NOMO-1 treated with dmso at 0.1 percent for 144 hours (cell line): ENCODE measurements at regions not wholly inside any gene's neighbourhood (a gene's known extent, or its start where the extent isn't known, plus 50 kb on each side); places are given as distances from the start of the nearest gene placed in this dataset.
"Not testable (repeated sequence)": the region's sequence is repeated elsewhere in the genome, so short reads cannot be mapped to it uniquely, and the experiment has no call there.

Experiments used
- DNase-seq: peaks from one replicate; lab custom pipeline; 2025; ENCODE audit not compliant: unreplicated experiment; lab: John Stamatoyannopoulos, UW

- DNase-seq = no peak
These were observed 477.2 kb downstream of the ICE1 start for GRCh38 chr5:5899716-5900115.

DNA sequence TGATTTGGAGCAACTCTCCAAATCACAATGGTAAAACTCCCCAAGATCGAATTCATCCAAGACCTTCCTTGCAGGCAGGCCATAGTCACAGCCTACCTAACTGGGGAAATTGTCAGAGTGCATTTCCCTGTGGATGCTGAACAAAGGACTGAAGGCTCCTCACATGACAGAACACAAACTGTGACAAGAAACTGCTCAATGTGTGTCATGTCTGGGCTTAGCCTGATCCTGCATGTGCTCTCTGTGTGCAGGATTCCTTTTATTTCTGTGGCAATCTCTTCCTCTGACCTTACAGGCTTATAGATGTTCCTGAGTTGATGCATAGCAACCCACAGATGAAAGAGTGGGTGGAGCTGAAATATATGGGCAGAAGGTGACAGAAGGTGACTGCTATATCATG lies 465.8 kb downstream of the ICE1 start:
- no peak for DNase-seq

GRCh38 chr5:5887833-5888232 lies 465.4 kb downstream of the ICE1 start:
- no peak for DNase-seq

- DNase-seq = no peak
These were observed 464.5 kb downstream of the ICE1 start for GRCh38 chr5:5886812-5887486.

- DNase-seq = no peak
These were observed 463.9 kb downstream of the ICE1 start for GRCh38 chr5:5886353-5886752.

DNA sequence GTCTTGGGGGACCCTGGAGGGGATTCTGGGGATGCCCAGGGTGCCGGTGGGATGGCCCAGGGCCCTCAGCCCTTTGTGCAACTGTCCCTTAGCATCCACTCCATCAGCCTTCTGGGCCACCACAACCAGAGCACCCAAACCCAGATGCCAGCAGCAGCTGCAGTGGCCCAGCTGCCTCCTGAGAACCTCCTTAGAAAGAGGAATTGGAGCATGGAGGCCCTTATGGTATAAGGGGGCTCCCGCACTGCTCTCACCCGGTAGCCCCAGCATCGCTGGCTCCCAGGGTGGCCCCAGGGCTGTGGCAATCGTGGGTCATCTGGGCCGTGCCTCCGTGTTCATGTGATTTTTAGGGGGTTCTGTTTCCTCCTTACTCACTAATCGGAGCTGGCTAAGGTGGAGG lies 463.3 kb downstream of the ICE1 start:
- no peak for DNase-seq

GRCh38 chr5:5884593-5884992 lies 462.1 kb downstream of the ICE1 start:
- no peak for DNase-seq

- DNase-seq = no peak
These were observed 461.1 kb downstream of the ICE1 start for GRCh38 chr5:5883562-5883961.

DNA sequence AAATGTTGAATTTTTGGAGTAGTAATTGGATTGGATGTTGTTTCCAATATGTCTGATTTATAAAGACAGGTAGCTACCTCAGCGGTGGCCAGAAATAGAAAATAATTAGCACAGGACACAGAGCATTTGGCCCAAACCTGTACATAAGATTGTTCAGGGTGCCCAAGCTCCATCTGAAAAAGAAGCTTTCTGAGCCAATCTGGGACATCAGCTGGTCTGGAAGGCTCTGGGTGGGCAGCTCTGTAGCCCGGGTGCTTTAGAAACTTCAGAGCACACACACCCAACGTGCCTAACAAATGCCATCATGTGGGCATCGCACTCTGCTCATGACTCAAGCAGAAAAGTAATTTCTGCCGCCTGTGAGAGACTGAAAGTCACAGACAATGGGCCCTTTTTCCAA lies 460.7 kb downstream of the ICE1 start:
- no peak for DNase-seq

GRCh38 chr5:5882706-5883105 lies 460.2 kb downstream of the ICE1 start:
- no peak for DNase-seq

DNA sequence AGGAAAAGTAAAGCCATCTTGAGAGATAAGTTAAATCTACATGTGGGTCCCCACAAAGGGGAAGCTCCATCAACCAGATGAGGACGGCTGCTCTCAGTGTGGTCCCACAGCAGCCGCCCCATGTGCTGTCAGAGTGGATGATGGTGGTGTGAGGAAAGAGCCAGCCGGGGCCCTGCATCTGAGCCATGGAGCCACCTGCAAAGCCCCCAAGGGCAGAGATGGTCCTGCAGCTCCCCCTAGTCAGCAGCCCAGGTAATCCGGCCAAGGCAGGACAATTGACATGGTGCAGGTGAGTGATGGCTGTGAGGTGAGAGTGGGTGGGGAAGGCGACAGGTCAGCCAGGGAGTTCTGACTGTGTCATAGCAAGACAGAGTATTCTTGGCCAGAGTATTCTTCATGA lies 458.8 kb downstream of the ICE1 start:
- DNase-seq = no peak

DNA sequence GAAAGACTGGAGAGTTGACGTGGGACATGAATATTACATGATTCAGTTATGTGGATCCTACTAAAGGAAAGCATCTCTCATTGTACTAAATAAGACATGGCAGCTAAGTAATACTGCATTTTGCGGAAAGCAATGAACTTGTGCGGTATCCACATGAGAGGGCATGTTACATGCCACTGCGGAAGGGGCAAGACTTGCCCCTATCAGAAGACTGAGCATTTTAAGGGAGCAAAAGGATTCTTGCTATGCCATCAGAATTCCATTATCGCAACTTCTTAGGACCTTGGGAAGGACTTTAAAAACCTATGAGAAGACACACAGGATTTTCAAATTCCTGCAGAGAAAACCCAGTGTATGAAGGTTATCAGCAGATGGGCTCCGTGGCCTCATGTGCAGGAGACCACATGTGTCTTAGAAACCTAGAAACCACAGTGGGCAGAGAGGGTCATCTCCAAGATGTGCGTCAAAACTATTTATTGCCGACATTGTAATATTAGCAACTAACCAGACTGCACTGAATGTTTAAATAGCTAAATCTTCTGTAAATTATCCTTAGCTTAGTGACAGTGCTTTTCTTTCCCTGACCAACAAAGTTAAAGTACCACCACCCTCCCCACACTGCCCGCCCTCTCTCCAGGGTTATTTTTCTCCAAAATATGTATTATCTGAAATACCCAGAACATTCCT lies 457.7 kb downstream of the ICE1 start:
- DNase-seq = no peak

GRCh38 chr5:5857396-5857795 lies 434.9 kb downstream of the ICE1 start:
- DNase-seq = no peak

DNA sequence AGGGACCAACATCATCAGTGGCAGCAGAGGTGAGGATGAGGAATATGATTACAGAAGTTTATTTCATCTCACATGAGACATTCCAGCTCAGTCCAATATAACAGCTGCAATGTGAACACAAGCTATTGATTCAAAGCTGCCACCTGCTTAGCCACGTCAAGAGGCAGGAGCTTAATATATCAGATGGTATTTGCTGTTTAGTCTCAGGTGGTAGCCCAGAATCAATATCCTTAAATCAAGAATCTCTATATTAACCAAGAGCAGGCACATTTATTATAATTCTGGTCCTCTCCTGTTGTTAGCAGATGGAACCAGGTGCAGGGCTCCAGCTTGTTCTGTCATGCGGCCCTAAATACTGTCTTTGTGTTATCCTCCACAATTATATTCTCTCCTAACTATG lies 431.6 kb downstream of the ICE1 start:
- no peak for DNase-seq

GRCh38 chr5:5838493-5838892 lies 416.0 kb downstream of the ICE1 start:
- no peak for DNase-seq

DNA sequence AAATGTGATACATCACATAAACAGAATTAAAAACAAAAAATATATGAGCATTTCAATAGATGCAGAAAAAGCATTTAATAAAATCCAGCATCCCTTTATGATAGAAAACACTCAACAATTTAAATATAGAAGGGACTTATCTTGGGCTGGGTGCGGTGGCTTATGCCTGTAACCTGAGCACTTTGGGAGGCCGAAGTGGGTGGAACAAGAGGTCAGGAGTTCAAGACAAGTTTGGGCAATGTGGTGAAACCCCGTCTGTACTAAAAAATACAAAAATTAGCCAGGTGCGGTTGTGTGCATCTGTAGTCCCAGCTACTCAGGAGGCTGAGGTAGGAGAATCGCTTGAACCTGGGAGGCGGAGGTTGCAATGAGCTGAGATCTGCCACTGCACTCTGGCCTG lies 409.1 kb downstream of the ICE1 start:
- DNase-seq = not testable (repeated sequence)

- no peak for DNase-seq
These were observed 406.1 kb downstream of the ICE1 start for GRCh38 chr5:5828619-5829018.

- DNase-seq = no peak
These were observed 404.4 kb downstream of the ICE1 start for GRCh38 chr5:5826911-5827310.

- DNase-seq = no peak
These were observed 400.3 kb downstream of the ICE1 start for GRCh38 chr5:5822729-5823257.

- no peak for DNase-seq
These were observed 394.5 kb downstream of the ICE1 start for GRCh38 chr5:5816960-5817359.

GRCh38 chr5:5813441-5813840 lies 391.0 kb downstream of the ICE1 start:
- DNase-seq = no peak

GRCh38 chr5:5810461-5810860 lies 388.0 kb downstream of the ICE1 start:
- no peak for DNase-seq

DNA sequence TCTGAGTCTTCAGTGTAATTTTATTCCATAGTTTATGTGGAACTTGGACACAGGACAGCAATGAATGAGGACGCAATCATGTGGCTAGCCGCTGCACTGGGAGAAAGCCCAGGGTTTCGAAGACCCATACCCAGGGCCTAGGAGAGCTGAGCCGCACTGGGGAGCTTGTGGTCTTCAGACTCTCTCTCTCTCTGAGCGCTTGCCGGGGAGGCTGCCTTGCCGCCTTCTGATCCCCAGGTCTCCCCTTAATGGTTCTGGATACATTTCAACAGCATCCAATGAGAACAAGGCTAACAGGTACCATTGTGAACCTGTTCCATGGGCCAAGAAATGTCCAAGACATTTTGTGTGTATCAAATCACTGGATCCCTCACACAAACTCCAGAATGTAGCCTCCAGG lies 383.4 kb downstream of the ICE1 start:
- no peak for DNase-seq
